ENCODE measurements at regions not wholly inside any gene's neighbourhood (a gene's known extent, or its start where the extent isn't known, plus 50 kb on each side); places are given as distances from the start of the nearest gene placed in this dataset.

GRCh38 chr21:14864211-14865021 lies 200.4 kb downstream of the NRIP1 start:
- TF ChIP-seq POLR2AphosphoS5 (IDR thresholded peaks at IDR 0.05; ENCODE audit: borderline replicate concordance, low read depth, low read length): no peak
- TF ChIP-seq EZH2 (IDR thresholded peaks at IDR 0.05): no peak
- TF ChIP-seq FOXP2 (optimal IDR thresholded peaks at IDR 0.05; ENCODE audit: control extremely low read depth, extremely low read length, insufficient read depth): no peak
